ENCODE measurements at regions not wholly inside any gene's neighbourhood (a gene's known extent, or its start where the extent isn't known, plus 50 kb on each side); places are given as distances from the start of the nearest gene placed in this dataset.

- TF ChIP-seq EGR1 (IDR thresholded peaks at IDR 0.05) (no peak), TCF12 (IDR thresholded peaks at IDR 0.05; ENCODE audit: low read depth) (no peak), FOXM1 (IDR thresholded peaks at IDR 0.05; ENCODE audit: borderline replicate concordance, low read depth) (no peak), USF1 (IDR thresholded peaks at IDR 0.05) (no peak), TAF1 (IDR thresholded peaks at IDR 0.05; ENCODE audit: low read depth) (no peak), REST (IDR thresholded peaks at IDR 0.05; ENCODE audit: low read depth) (no peak), RAD21 (IDR thresholded peaks at IDR 0.05; ENCODE audit: low read depth) (no peak), NFIC (IDR thresholded peaks at IDR 0.05) (no peak), CEBPB (IDR thresholded peaks at IDR 0.05) (no peak), ZBTB7A (IDR thresholded peaks at IDR 0.05; ENCODE audit: low read depth) (no peak), EP300 (IDR thresholded peaks at IDR 0.05; ENCODE audit: borderline replicate concordance) (no peak), MAX (IDR thresholded peaks at IDR 0.05) (no peak), YY1 (IDR thresholded peaks at IDR 0.05; ENCODE audit: low read depth) (no peak), TEAD4 (IDR thresholded peaks at IDR 0.05) (no peak), CREB1 (IDR thresholded peaks at IDR 0.05; ENCODE audit: low read depth) (no peak)
These were observed 757.0 kb upstream of the ADAMTS16 start for GRCh38 chr5:4383102-4383501.

- no peak for TF ChIP-seq EP300 (IDR thresholded peaks at IDR 0.05; ENCODE audit: borderline replicate concordance)
- no peak for TF ChIP-seq YY1 (IDR thresholded peaks at IDR 0.05; ENCODE audit: low read depth)
- no peak for TF ChIP-seq CEBPB (IDR thresholded peaks at IDR 0.05)
- TF ChIP-seq TAF1 (IDR thresholded peaks at IDR 0.05; ENCODE audit: low read depth) = no peak
- no peak for TF ChIP-seq FOXM1 (IDR thresholded peaks at IDR 0.05; ENCODE audit: borderline replicate concordance, low read depth)
- TF ChIP-seq CREB1 (IDR thresholded peaks at IDR 0.05; ENCODE audit: low read depth) = no peak
- TF ChIP-seq MAX (IDR thresholded peaks at IDR 0.05) = no peak
- TF ChIP-seq TCF12 (IDR thresholded peaks at IDR 0.05; ENCODE audit: low read depth) = no peak
- TF ChIP-seq TEAD4 (IDR thresholded peaks at IDR 0.05) = no peak
- TF ChIP-seq REST (IDR thresholded peaks at IDR 0.05; ENCODE audit: low read depth) = no peak
- no peak for TF ChIP-seq EGR1 (IDR thresholded peaks at IDR 0.05)
- TF ChIP-seq RAD21 (IDR thresholded peaks at IDR 0.05; ENCODE audit: low read depth) = no peak
- TF ChIP-seq NFIC (IDR thresholded peaks at IDR 0.05) = no peak
- TF ChIP-seq USF1 (IDR thresholded peaks at IDR 0.05) = no peak
- TF ChIP-seq ZBTB7A (IDR thresholded peaks at IDR 0.05; ENCODE audit: low read depth) = no peak
These were observed 756.5 kb upstream of the ADAMTS16 start for GRCh38 chr5:4383518-4384198.

- no peak for TF ChIP-seq TCF12 (IDR thresholded peaks at IDR 0.05; ENCODE audit: low read depth)
- TF ChIP-seq YY1 (IDR thresholded peaks at IDR 0.05; ENCODE audit: low read depth) = no peak
- no peak for TF ChIP-seq CEBPB (IDR thresholded peaks at IDR 0.05)
These were observed 755.5 kb upstream of the ADAMTS16 start for GRCh38 chr5:4384649-4385048.

GRCh38 chr5:4386152-4386551 lies 754.0 kb upstream of the ADAMTS16 start:
- TF ChIP-seq FOXM1 (IDR thresholded peaks at IDR 0.05; ENCODE audit: borderline replicate concordance, low read depth) = no peak
- TF ChIP-seq EGR1 (IDR thresholded peaks at IDR 0.05) = no peak
- TF ChIP-seq USF1 (IDR thresholded peaks at IDR 0.05) = no peak
- no peak for TF ChIP-seq EP300 (IDR thresholded peaks at IDR 0.05; ENCODE audit: borderline replicate concordance)
- no peak for TF ChIP-seq NFIC (IDR thresholded peaks at IDR 0.05)
- no peak for TF ChIP-seq REST (IDR thresholded peaks at IDR 0.05; ENCODE audit: low read depth)
- TF ChIP-seq MAX (IDR thresholded peaks at IDR 0.05) = no peak
- TF ChIP-seq YY1 (IDR thresholded peaks at IDR 0.05; ENCODE audit: low read depth) = no peak
- TF ChIP-seq TCF12 (IDR thresholded peaks at IDR 0.05; ENCODE audit: low read depth) = no peak
- TF ChIP-seq CREB1 (IDR thresholded peaks at IDR 0.05; ENCODE audit: low read depth) = no peak
- no peak for TF ChIP-seq TAF1 (IDR thresholded peaks at IDR 0.05; ENCODE audit: low read depth)

Data from Ishikawa (cell line).